ENCODE measurements at regions not wholly inside any gene's neighbourhood (a gene's known extent, or its start where the extent isn't known, plus 50 kb on each side); places are given as distances from the start of the nearest gene placed in this dataset.

- no peak for DNase-seq (ENCODE audit: low read depth in 4 of 4, low spot score in 3 of 4)
These were observed 93.0 kb upstream of the CNOT2 start for GRCh38 chr12:70150230-70150629.

DNA sequence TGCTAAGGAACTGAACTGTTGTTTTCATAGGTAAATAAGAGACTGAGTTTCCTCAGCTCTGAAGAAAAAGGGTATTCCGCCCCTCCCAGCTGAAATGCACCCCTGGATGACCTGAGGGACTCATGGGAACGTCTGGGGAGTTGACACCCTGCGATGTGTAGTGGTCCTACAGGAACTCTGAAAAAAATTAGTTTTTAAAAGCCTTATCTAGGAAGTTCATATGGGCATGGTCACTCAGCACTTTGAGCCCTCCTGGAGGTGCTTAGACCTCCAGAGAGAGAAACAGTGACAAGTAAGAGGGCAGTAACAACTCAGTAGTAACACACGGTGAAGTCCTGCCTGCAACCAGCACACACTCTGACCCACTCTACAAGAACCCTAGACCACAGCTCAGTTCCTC, 91.2 kb upstream of the CNOT2 start:
- DNase-seq (ENCODE audit: low read depth in 4 of 4, low spot score in 3 of 4) = no peak

DNA sequence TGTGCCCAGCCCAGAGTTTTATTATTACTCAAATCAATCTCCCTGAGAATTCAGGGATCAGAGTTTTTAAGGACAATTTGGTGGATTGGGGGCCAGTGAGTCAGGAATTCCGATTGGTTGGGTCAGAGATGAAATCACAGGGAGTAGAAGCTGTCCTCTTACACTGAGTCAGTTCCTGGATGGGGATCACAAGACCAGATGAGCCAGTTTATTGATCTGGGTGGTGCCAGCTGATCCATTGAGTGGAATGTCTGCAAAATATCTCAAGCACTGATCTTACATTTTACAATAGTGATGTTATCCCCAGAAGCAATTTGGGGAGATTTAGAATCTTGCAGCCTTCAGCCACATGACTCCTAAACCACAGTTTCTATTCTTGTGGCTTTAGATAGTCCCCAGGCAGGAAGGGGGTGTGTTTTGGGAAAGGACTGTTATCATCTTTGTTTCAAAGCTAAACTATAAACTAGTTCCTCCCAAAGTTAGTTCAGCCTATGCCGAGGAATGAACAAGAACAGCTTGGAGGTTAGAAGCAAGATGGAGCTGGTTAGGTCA, 89.1 kb upstream of the CNOT2 start:
- no peak for DNase-seq (ENCODE audit: low read depth in 4 of 4, low spot score in 3 of 4)

DNA sequence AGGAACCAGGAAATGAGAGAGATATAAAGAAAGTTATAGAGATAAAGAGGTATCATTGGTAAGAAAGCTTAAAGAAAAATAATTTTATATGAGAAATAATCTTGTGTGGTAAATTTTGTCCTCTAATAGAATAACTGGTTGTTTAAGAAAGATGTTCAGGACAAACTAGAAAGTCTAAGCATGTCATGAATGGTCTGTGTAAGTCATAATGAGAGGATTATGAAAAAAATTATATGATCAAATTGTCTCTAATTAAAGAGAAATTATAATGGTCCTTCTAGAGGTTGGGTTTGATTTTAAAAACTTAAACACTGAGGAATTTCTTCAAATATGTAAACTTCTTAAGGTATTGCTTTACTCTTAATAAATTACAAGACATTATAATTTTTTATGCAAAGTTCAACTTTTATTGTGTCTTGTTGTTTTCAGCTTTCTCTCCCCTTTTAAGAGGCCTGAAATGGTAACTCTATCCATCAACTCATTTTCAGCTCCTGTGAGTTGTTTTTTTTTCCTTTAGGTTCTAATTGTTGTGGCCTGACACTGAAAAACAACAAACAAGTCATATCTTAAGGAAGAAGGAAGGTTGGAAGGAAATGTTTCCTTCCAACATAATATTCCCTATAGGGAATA, 88.2 kb upstream of the CNOT2 start:
- no peak for DNase-seq (ENCODE audit: low read depth in 4 of 4, low spot score in 3 of 4)

DNA sequence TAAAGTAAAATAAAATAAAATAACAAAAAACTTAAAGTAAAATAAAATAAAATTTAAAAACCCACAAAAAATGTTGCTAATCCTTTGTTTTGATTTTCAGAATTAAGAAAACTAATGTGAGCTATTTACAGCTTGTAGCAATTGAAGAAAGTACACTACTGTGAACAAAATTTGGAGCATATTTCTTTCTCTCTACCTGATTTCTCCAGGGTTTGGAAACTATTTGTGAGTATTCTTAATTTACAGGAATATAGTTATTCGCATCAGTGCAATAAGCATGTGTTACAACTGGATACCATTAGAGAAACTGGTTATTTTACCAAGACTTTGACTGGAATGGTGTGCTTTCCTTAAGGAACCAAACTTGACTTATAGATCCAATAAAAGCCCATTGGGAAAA, 86.1 kb upstream of the CNOT2 start:
- no peak for DNase-seq (ENCODE audit: low read depth in 4 of 4, low spot score in 3 of 4)

GRCh38 chr12:70165450-70165849, 77.8 kb upstream of the CNOT2 start:
- no peak for DNase-seq (ENCODE audit: low read depth in 4 of 4, low spot score in 3 of 4)

GRCh38 chr12:70176290-70176689, 66.9 kb upstream of the CNOT2 start:
- DNase-seq (ENCODE audit: low read depth in 4 of 4, low spot score in 3 of 4) = no peak

DNA sequence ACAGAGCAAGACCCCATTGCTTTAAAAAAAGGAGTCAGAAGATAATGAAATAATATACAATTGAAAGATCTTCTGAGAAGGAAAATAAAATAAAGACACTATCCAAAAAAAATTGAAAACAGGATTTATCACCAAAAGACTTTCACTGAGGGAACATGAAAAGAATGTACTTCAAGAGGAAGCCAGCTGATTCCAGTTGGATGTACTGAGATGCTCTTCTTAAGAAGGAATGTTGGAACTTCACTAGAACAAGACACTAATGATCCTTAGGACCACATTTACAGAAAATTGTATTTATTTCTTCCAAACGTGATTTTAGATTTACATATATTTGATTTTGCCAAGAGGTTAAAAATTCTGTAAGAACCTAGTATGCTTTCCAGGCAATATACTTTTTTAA, 65.6 kb upstream of the CNOT2 start:
- no peak for DNase-seq (ENCODE audit: low read depth in 4 of 4, low spot score in 3 of 4)

DNA sequence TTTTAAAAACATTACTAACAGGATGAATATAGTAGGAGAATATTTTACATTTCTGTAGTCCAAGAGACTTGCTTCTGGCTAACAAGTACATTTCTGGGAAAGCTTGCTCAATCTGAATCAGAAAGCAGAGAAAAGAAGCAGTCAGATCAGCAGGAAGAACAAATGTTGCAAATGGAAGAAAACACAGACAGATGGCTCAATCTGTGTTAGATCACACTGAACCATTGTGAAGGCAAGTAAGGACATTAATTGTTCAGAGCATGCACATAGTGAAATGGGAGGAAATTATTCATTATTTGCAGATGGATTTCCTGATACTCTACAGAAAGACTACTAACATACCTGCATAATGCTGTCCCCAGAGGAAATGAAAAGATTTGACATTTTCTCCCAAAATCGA, 65.2 kb upstream of the CNOT2 start:
- DNase-seq (ENCODE audit: low read depth in 4 of 4, low spot score in 3 of 4) = no peak

- DNase-seq (ENCODE audit: low read depth in 4 of 4, low spot score in 3 of 4) = no peak
These were observed 63.1 kb upstream of the CNOT2 start for GRCh38 chr12:70180130-70180529.

- DNase-seq (ENCODE audit: low read depth in 4 of 4, low spot score in 3 of 4) = no peak
These were observed 57.9 kb upstream of the CNOT2 start for GRCh38 chr12:70185301-70185700.

GRCh38 chr12:70186436-70186835, 56.8 kb upstream of the CNOT2 start:
- no peak for DNase-seq (ENCODE audit: low read depth in 4 of 4, low spot score in 3 of 4)

GRCh38 chr12:70190262-70191010, 52.8 kb upstream of the CNOT2 start:
- DNase-seq (ENCODE audit: low read depth in 4 of 4, low spot score in 3 of 4) = no peak

All from left renal pelvis (tissue), 4 donors.